ENCODE measurements at regions not wholly inside any gene's neighbourhood (a gene's known extent, or its start where the extent isn't known, plus 50 kb on each side); places are given as distances from the start of the nearest gene placed in this dataset.

DNA sequence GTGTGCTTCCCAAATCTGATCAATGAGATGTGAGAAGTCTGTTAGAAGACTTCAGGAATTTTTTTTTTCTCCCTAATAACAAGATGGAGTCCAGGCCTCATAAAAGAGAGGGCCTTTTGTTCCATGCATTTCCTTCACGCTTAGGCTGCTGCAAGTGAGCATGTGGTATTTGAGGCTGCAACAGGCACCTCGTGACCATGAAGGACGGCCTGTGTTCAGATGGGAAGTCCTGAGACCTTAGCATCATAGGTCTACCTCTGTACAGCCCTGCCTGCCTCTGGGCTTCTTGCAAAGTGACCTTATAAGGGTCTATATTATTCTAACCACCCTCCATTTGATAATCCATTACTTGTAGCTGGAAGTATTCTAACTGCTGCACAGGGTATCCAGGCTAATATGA, 86.6 kb downstream of the BOD1 start:
- Histone ChIP-seq H3K4me2 (ENCODE audit: low read length) (no peak overlapping the region), H3K27ac (ENCODE audit: low read length) (no peak overlapping the region), H3K4me1 (ENCODE audit: low read length) (no peaks in the 10 kb centered on the region), H3K79me2 (ENCODE audit: low read length) (no peaks in the 10 kb centered on the region), H2AFZ (ENCODE audit: low read depth, low read length) (no peak overlapping the region), H3K9ac (ENCODE audit: low read length) (no peak overlapping the region), H3K9me3 (ENCODE audit: insufficient read depth, low read length) (no peaks in the 10 kb centered on the region), H3K36me3 (replicated peaks; ENCODE audit: low read depth, low read length) (no peaks in the 10 kb centered on the region), H3K27me3 (ENCODE audit: low read depth, low read length) (peaks cover 44% of the 10 kb centered on the region), H4K20me1 (ENCODE audit: insufficient read depth, low read length) (no peaks in the 10 kb centered on the region), H3K4me3 (ENCODE audit: low read length) (no peak overlapping the region)
- TF ChIP-seq, protein P1, sequence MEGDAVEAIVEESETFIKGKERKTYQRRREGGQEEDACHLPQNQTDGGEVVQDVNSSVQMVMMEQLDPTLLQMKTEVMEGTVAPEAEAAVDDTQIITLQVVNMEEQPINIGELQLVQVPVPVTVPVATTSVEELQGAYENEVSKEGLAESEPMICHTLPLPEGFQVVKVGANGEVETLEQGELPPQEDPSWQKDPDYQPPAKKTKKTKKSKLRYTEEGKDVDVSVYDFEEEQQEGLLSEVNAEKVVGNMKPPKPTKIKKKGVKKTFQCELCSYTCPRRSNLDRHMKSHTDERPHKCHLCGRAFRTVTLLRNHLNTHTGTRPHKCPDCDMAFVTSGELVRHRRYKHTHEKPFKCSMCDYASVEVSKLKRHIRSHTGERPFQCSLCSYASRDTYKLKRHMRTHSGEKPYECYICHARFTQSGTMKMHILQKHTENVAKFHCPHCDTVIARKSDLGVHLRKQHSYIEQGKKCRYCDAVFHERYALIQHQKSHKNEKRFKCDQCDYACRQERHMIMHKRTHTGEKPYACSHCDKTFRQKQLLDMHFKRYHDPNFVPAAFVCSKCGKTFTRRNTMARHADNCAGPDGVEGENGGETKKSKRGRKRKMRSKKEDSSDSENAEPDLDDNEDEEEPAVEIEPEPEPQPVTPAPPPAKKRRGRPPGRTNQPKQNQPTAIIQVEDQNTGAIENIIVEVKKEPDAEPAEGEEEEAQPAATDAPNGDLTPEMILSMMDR (IDR thresholded peaks at IDR 0.05; ENCODE audit: low read depth, low read length), result no peak
- no peak for TF ChIP-seq EZH2phosphoT487 (IDR thresholded peaks at IDR 0.05; ENCODE audit: low read depth)

DNA sequence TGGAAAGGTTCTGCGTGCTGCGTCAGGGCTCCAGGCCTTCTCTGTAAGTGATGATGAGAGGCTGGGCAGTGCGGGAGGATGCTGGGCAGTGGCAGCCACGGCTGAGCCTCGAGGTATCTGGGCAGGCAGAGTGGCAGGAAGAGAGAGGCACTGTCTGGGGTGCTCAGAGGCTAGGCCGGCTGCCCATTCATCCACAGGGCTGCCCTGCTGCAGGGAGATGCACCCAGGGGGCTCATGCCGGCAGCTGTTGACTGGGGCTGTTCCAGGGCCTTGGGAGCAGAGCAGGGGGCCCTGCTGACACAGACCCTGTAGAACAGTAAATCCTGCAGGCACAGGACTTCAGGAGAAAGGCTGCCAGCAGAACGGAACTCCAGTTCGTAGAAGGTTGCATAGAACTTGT, 88.8 kb downstream of the BOD1 start:
- H2AFZ ChIP-seq (ENCODE audit: low read depth, low read length), result no peak overlapping the region
- no peaks in the 10 kb centered on the region for H3K36me3 ChIP-seq (replicated peaks; ENCODE audit: low read depth, low read length)
- H3K4me1 ChIP-seq (ENCODE audit: low read length), result no peaks in the 10 kb centered on the region
- no peak overlapping the region for H3K9ac ChIP-seq (ENCODE audit: low read length)
- no peak overlapping the region for H3K4me3 ChIP-seq (ENCODE audit: low read length)
- TF ChIP-seq, protein P1 (IDR thresholded peaks at IDR 0.05; ENCODE audit: low read depth, low read length), result no peak
- no peak for TF ChIP-seq EZH2phosphoT487 (IDR thresholded peaks at IDR 0.05; ENCODE audit: low read depth)
- no peak overlapping the region for H3K27ac ChIP-seq (ENCODE audit: low read length)
- no peaks in the 10 kb centered on the region for H4K20me1 ChIP-seq (ENCODE audit: insufficient read depth, low read length)
- no peak overlapping the region for H3K4me2 ChIP-seq (ENCODE audit: low read length)
- no peaks in the 10 kb centered on the region for H3K9me3 ChIP-seq (ENCODE audit: insufficient read depth, low read length)
- peaks cover 44% of the 10 kb centered on the region for H3K27me3 ChIP-seq (ENCODE audit: low read depth, low read length)
- no peaks in the 10 kb centered on the region for H3K79me2 ChIP-seq (ENCODE audit: low read length)

DNA sequence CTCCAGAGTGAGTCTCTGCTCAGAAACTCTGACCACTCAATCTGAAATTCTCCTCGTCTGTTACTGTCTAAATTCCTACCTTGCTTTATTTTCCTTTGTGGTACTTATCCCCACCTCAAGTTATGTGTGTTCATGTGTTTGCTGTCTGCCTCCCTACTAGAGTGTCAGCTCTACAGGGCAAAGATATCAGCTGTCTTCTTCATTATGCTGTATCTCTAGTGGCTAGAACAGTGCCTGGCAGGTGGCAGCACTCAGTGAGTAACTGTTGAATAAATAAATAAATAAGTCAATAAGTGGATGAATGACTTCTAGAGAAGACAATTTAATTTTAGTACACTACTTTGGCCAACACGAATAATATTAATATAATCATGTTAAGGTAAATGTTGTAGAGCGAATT, 92.3 kb downstream of the BOD1 start:
- Histone ChIP-seq H3K9ac (ENCODE audit: low read length) (no peak overlapping the region), H3K36me3 (replicated peaks; ENCODE audit: low read depth, low read length) (no peaks in the 10 kb centered on the region), H3K27me3 (ENCODE audit: low read depth, low read length) (peaks cover 49% of the 10 kb centered on the region), H4K20me1 (ENCODE audit: insufficient read depth, low read length) (no peaks in the 10 kb centered on the region), H3K9me3 (ENCODE audit: insufficient read depth, low read length) (no peaks in the 10 kb centered on the region), H3K4me1 (ENCODE audit: low read length) (no peaks in the 10 kb centered on the region), H3K4me3 (ENCODE audit: low read length) (no peak overlapping the region), H3K4me2 (ENCODE audit: low read length) (no peak overlapping the region), H3K27ac (ENCODE audit: low read length) (no peak overlapping the region), H2AFZ (ENCODE audit: low read depth, low read length) (no peak overlapping the region), H3K79me2 (ENCODE audit: low read length) (no peaks in the 10 kb centered on the region)
- TF ChIP-seq, protein P1 (IDR thresholded peaks at IDR 0.05; ENCODE audit: low read depth, low read length), result no peak

DNA sequence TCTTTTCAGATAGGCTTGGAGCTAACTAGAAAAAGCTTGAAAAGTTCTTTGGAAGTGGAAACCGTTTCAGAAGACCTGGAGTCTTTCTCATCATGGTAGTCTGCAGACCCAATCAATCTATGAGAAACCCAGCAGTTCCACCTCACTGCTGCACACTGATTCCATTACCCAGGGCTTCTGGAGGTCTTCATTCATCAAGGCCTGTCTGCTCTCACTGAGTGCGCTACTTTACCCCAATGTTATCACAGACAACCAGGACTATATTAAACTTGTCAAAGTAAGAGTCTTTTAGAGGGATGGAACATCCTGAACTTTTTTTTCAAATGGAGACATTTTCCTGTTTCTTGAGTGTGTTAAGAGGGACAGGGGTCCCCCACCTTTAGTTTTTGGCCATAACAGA, 93.1 kb downstream of the BOD1 start:
- no peaks in the 10 kb centered on the region for H3K4me1 ChIP-seq (ENCODE audit: low read length)
- H4K20me1 ChIP-seq (ENCODE audit: insufficient read depth, low read length), result no peaks in the 10 kb centered on the region
- H3K9ac ChIP-seq (ENCODE audit: low read length), result no peak overlapping the region
- H3K4me3 ChIP-seq (ENCODE audit: low read length), result no peak overlapping the region
- no peak overlapping the region for H3K27ac ChIP-seq (ENCODE audit: low read length)
- no peaks in the 10 kb centered on the region for H3K9me3 ChIP-seq (ENCODE audit: insufficient read depth, low read length)
- no peaks in the 10 kb centered on the region for H3K36me3 ChIP-seq (replicated peaks; ENCODE audit: low read depth, low read length)
- H3K27me3 ChIP-seq (ENCODE audit: low read depth, low read length), result peaks cover 57% of the 10 kb centered on the region
- TF ChIP-seq, protein P1 (IDR thresholded peaks at IDR 0.05; ENCODE audit: low read depth, low read length), result no peak
- TF ChIP-seq EZH2phosphoT487 (IDR thresholded peaks at IDR 0.05; ENCODE audit: low read depth), result no peak
- H2AFZ ChIP-seq (ENCODE audit: low read depth, low read length), result no peak overlapping the region
- H3K79me2 ChIP-seq (ENCODE audit: low read length), result no peaks in the 10 kb centered on the region
- H3K4me2 ChIP-seq (ENCODE audit: low read length), result no peak overlapping the region
